NB4 (cell line): ENCODE measurements at regions not wholly inside any gene's neighbourhood (a gene's known extent, or its start where the extent isn't known, plus 50 kb on each side); places are given as distances from the start of the nearest gene placed in this dataset.

Source experiments
- CTCF ChIP-seq: IDR thresholded peaks from one replicate; pipeline ENCODE4 v1.5.1; 2012; ENCODE audit warnings: low read depth, low read length
- MYC ChIP-seq: IDR thresholded peaks from 2 replicates; pipeline ENCODE4 v1.6.1; 2011; ENCODE audit warnings: low read depth, low read length
- POLR2A ChIP-seq: IDR thresholded peaks from 2 replicates; pipeline ENCODE4 v1.6.1; 2011; ENCODE audit warnings: mild to moderate bottlenecking; ENCODE audit not compliant: insufficient read length; ENCODE audit errors: extremely low read depth

GRCh38 chr3:23076437-23076836 is 126.7 kb upstream of the UBE2E2 start:
- TF ChIP-seq CTCF (no peak), POLR2A (no peak), MYC (no peak)
